B cell (primary cell): ENCODE measurements at regions not wholly inside any gene's neighbourhood (a gene's known extent, or its start where the extent isn't known, plus 50 kb on each side); places are given as distances from the start of the nearest gene placed in this dataset.

Experiments used
- ATAC-seq: fragments of 200-7000 bp; cut with Tn5 transposase; one replicate; pipeline ENCODE4 v1.10.0; 2021; ENCODE audit warnings: low read depth, mild to moderate bottlenecking, moderate number of reproducible peaks, moderate library complexity
- CTCF ChIA-PET: fragments of 350-600 bp; sonication (Branson Sonifier 250); formaldehyde crosslinking; loops from one replicate; lab custom pipeline; 2021; ENCODE audit warnings: antibody characterized with exemption, inconsistent platforms; lab: Charles Lee
- POLR2A ChIA-PET: fragments of 350-600 bp; sonication (Branson Sonifier 250); formaldehyde crosslinking; loops from one replicate; lab custom pipeline; 2021; ENCODE audit warnings: antibody characterized with exemption; lab: Charles Lee
- DNase-seq: peaks from one replicate; pipeline ENCODE4 v3.0.0; 2013
- H2AFZ ChIP-seq: 2 replicates; pipeline ENCODE4 v1.6.1; 2012; ENCODE audit warnings: mild to moderate bottlenecking, low read depth, low read length; ENCODE audit not compliant: insufficient read depth, poor library complexity, severe bottlenecking
- H3K27ac ChIP-seq, 2 donors: 1 replicate in 1 of 2; 2 replicates in 1 of 2; pipeline ENCODE4 v1.5.1; 2012 to 2013; ENCODE audit warnings: low read length in 2 of 2, mild to moderate bottlenecking in 2 of 2, moderate library complexity in 1 of 2
- H3K27me3 ChIP-seq, 4 experiments: fragments of 200-600 bp in 1 of 4; sonication (generic) in 1 of 4; replicated peaks in 1 of 4; 1 replicate in 2 of 4; 2 replicates in 2 of 4; pipeline versions ENCODE4 v1.6.1 to v1.7.0; 2013 to 2016; ENCODE audit warnings: low read length in 3 of 4, mild to moderate bottlenecking in 2 of 4, mixed read lengths in 1 of 4, moderate library complexity in 1 of 4; ENCODE audit not compliant: insufficient read depth in 4 of 4, control insufficient read depth in 3 of 4; ENCODE audit errors: control extremely low read depth in 1 of 4
- H3K36me3 ChIP-seq, 2 experiments: replicated peaks in 1 of 2; 1 replicate in 1 of 2; 2 replicates in 1 of 2; pipeline versions ENCODE4 v1.6.1 to v1.7.1; 2013; ENCODE audit warnings: low read length in 1 of 2; ENCODE audit not compliant: insufficient read depth in 2 of 2, control insufficient read depth in 1 of 2; ENCODE audit errors: control extremely low read depth in 1 of 2, extremely low read depth in 1 of 2
- H3K4me1 ChIP-seq, 2 donors: fragments of 200-600 bp in 1 of 2; sonication (generic) in 1 of 2; 1 replicate in 1 of 2; 2 replicates in 1 of 2; pipeline versions ENCODE4 v1.5.1 to v1.6.1; 2013 to 2017; ENCODE audit warnings: low read length in 2 of 2; ENCODE audit not compliant: control insufficient read depth in 2 of 2, insufficient read depth in 2 of 2
- H3K4me2 ChIP-seq: replicated peaks from 2 replicates; pipeline ENCODE3; 2012; ENCODE audit warnings: mild to moderate bottlenecking, low read depth, low read length; ENCODE audit not compliant: poor library complexity, severe bottlenecking
- H3K4me3 ChIP-seq, 5 experiments: fragments of 200-600 bp in 1 of 5; sonication (generic) in 1 of 5; 1 replicate in 3 of 5; 2 replicates in 2 of 5; pipeline versions ENCODE4 v1.5.1 to v1.7.0; 2011 to 2016; ENCODE audit warnings: low read length in 4 of 5, mild to moderate bottlenecking in 4 of 5, low read depth in 2 of 5, control low read depth in 1 of 5, moderate library complexity in 1 of 5; ENCODE audit not compliant: insufficient read depth in 1 of 5; ENCODE audit errors: control extremely low read depth in 1 of 5, extremely low read depth in 1 of 5
- H3K79me2 ChIP-seq: fragments of 200-600 bp; sonication (generic); one replicate; pipeline ENCODE4 v1.6.0; 2016; ENCODE audit warnings: low read length; ENCODE audit not compliant: control insufficient read depth, insufficient read depth
- H3K9ac ChIP-seq: fragments of 200-600 bp; sonication (generic); 2 replicates; pipeline ENCODE4 v1.6.1; 2017; ENCODE audit warnings: mild to moderate bottlenecking, low read length, moderate library complexity
- H3K9me3 ChIP-seq, 3 donors: one replicate each; pipeline versions ENCODE4 v1.6.1 to v1.7.1; 2013; ENCODE audit warnings: low read length in 2 of 3; ENCODE audit not compliant: control insufficient read depth in 2 of 3, insufficient read depth in 1 of 3; ENCODE audit errors: control extremely low read depth in 1 of 3
- H4K20me1 ChIP-seq: 2 replicates; pipeline ENCODE4 v1.6.0; 2012; ENCODE audit warnings: mild to moderate bottlenecking, low read length; ENCODE audit not compliant: insufficient read depth, control insufficient read depth, poor library complexity, severe bottlenecking
- H3K27ac Mint-ChIP-seq: one replicate; pipeline ENCODE4 v1.8.0; 2021; ENCODE audit warnings: mixed read lengths
- H3K27me3 Mint-ChIP-seq: one replicate; pipeline ENCODE4 v1.8.0; 2021; ENCODE audit warnings: mixed read lengths
- H3K4me1 Mint-ChIP-seq: one replicate; pipeline ENCODE4 v1.8.0; 2021; ENCODE audit warnings: mixed read lengths
- H3K4me3 Mint-ChIP-seq: one replicate; pipeline ENCODE4 v1.8.0; 2021; ENCODE audit warnings: mixed read lengths
- H3K9me3 Mint-ChIP-seq: one replicate; pipeline ENCODE4 v1.8.0; 2022; ENCODE audit warnings: mixed read lengths; ENCODE audit not compliant: insufficient read depth
- CTCF ChIP-seq: fragments of 200-600 bp; IDR thresholded peaks from one replicate; pipeline ENCODE4 v1.8.0; 2022; ENCODE audit warnings: antibody characterized with exemption, mild to moderate bottlenecking
- EZH2 ChIP-seq: IDR thresholded peaks from 2 replicates; pipeline ENCODE4 v1.6.1; 2012; ENCODE audit warnings: borderline replicate concordance, low read depth, mild to moderate bottlenecking, moderate library complexity, low read length; ENCODE audit not compliant: insufficient read depth, poor library complexity, severe bottlenecking
- WGBS: methylation state at CpG from one replicate; pipeline ENCODE4 v1.1.5; 2013; ENCODE audit warnings: missing lambda C conversion rate; ENCODE audit not compliant: insufficient coverage; 5-methylcytosine and 5-hydroxymethylcytosine counted together
- intact Hi-C: fragments of 100-400 bp; cut with micrococcal nuclease; formaldehyde crosslinking; loops from one replicate; pipeline ENCODE4 v1.10.0; 2022

- ChIA-PET POLR2A (no interaction called here), CTCF (interaction anchor here (0.5 kb wide), 1 partner anchor 542 kb away, joined by 5 read pairs; no protein-coding TSS in a partner anchor)
- no peak overlapping the region for H3K27ac ChIP-seq
- no peak for TF ChIP-seq CTCF
- no peak overlapping the region for H2AFZ ChIP-seq
- no peak overlapping the region for H3K4me3 ChIP-seq
- H3K9me3 ChIP-seq, result no peaks in the 10 kb centered on the region
- DNase-seq (no peak), ATAC-seq (no peak)
- H3K4me2 ChIP-seq, result no peak overlapping the region
- no peak overlapping the region for H3K9ac ChIP-seq
- no peaks in the 10 kb centered on the region for H3K79me2 ChIP-seq
- no peak overlapping the region for H3K4me3 Mint-ChIP-seq
- no peaks in the 10 kb centered on the region for H4K20me1 ChIP-seq
- no peaks in the 10 kb centered on the region for H3K27me3 Mint-ChIP-seq
- H3K4me1 ChIP-seq, result no peaks in the 10 kb centered on the region
- no peaks in the 10 kb centered on the region for H3K27me3 ChIP-seq
- no peaks in the 10 kb centered on the region for H3K36me3 ChIP-seq
- intact Hi-C loops, result no loop called here
- H3K9me3 Mint-ChIP-seq, result no peaks in the 10 kb centered on the region
- no peaks in the 10 kb centered on the region for H3K4me1 Mint-ChIP-seq
- no peak overlapping the region for H3K27ac Mint-ChIP-seq
These were observed 318.7 kb upstream of the SPAG17 start for GRCh38 chr1:118503752-118504151.

- ATAC-seq (no peak), DNase-seq (no peak)
- intact Hi-C loops, result no loop called here
- Mint-ChIP-seq H3K4me1 (no peaks in the 10 kb centered on the region), H3K27ac (no peak overlapping the region), H3K4me3 (no peak overlapping the region), H3K9me3 (no peaks in the 10 kb centered on the region), H3K27me3 (no peaks in the 10 kb centered on the region)
- Histone ChIP-seq H3K9me3 (no peaks in the 10 kb centered on the region), H3K79me2 (no peaks in the 10 kb centered on the region), H3K36me3 (no peaks in the 10 kb centered on the region), H3K4me3 (no peak overlapping the region), H3K27me3 (no peaks in the 10 kb centered on the region), H4K20me1 (no peaks in the 10 kb centered on the region), H3K4me1 (no peaks in the 10 kb centered on the region), H3K9ac (no peak overlapping the region), H3K4me2 (no peak overlapping the region), H2AFZ (no peak overlapping the region), H3K27ac (no peak overlapping the region)
- no CpG with 5 or more reads among the region's 1 CpG for WGBS
- POLR2A ChIA-PET, result no interaction called here
- CTCF ChIA-PET, result no interaction called here
- no peak for TF ChIP-seq CTCF
- no peak for TF ChIP-seq EZH2
These were observed 310.0 kb upstream of the SPAG17 start for GRCh38 chr1:118494998-118495397.
